ENCODE measurements at regions not wholly inside any gene's neighbourhood (a gene's known extent, or its start where the extent isn't known, plus 50 kb on each side); places are given as distances from the start of the nearest gene placed in this dataset.

DNA sequence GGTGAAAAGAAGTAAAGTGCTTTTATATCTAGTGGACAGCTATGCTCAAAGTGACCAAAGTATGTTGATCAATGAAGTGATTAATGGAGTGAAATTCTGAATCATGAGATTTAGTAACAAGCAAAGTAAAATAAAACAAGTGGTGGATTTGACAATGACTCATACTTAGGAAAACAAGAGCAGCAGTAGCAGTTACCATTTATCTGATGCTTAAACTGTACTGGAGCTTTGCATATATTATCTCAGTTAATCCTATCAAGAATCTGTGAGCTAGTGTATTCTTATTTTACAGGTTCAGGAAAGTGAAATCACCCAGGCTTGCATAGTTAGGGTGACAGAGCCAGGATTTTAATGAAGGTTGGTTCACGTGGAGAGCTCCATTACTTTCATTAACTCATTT is 50.6 kb upstream of the SPATA16 start:
- no peaks in the 10 kb centered on the region for H3K27me3 ChIP-seq (ENCODE audit: control insufficient read depth, extremely low read depth, insufficient read depth, low read length)
- H3K79me2 ChIP-seq (ENCODE audit: control insufficient read depth, insufficient read depth, low read length) = no peaks in the 10 kb centered on the region
- H3K4me1 ChIP-seq (ENCODE audit: control insufficient read depth, extremely low read depth, insufficient read depth, low read length) = no peaks in the 10 kb centered on the region
- H3K9me3 ChIP-seq (ENCODE audit: control insufficient read depth, low read depth, low read length) = no peaks in the 10 kb centered on the region
- no peak overlapping the region for H3K4me2 ChIP-seq (ENCODE audit: control insufficient read depth, extremely low read depth, insufficient read depth, low read depth, low read length)
- no peak overlapping the region for H2AFZ ChIP-seq (ENCODE audit: control insufficient read depth, low read length)
- no peaks in the 10 kb centered on the region for H3K9me1 ChIP-seq (ENCODE audit: control insufficient read depth, extremely low read depth, insufficient read depth, low read length)
- H4K20me1 ChIP-seq (ENCODE audit: control insufficient read depth, extremely low read depth, insufficient read depth, low read length) = no peaks in the 10 kb centered on the region
- H3K36me3 ChIP-seq (ENCODE audit: control insufficient read depth in 2 of 2, extremely low read depth in 1 of 2, insufficient read depth in 2 of 2, low read length in 2 of 2) = no peaks in the 10 kb centered on the region
- H3K27ac ChIP-seq (ENCODE audit: control insufficient read depth, insufficient read depth, low read length) = no peak overlapping the region
- no peak overlapping the region for H3K4me3 ChIP-seq (ENCODE audit: control insufficient read depth in 2 of 3, extremely low read depth in 1 of 3, insufficient read depth in 2 of 3, low read depth in 1 of 3, low read length in 3 of 3)
- no peak overlapping the region for H3K9ac ChIP-seq (ENCODE audit: control insufficient read depth, extremely low read depth, insufficient read depth, low read length)
- no peak for DNase-seq (ENCODE audit: low read depth, low spot score)
- dilution Hi-C loops (cut with MboI; ENCODE audit: extremely low pct_ligation_motif_present, low sequenced_read_pairs) = no loop called here
- FAIRE-seq = no peak
- TF ChIP-seq, protein P1, sequence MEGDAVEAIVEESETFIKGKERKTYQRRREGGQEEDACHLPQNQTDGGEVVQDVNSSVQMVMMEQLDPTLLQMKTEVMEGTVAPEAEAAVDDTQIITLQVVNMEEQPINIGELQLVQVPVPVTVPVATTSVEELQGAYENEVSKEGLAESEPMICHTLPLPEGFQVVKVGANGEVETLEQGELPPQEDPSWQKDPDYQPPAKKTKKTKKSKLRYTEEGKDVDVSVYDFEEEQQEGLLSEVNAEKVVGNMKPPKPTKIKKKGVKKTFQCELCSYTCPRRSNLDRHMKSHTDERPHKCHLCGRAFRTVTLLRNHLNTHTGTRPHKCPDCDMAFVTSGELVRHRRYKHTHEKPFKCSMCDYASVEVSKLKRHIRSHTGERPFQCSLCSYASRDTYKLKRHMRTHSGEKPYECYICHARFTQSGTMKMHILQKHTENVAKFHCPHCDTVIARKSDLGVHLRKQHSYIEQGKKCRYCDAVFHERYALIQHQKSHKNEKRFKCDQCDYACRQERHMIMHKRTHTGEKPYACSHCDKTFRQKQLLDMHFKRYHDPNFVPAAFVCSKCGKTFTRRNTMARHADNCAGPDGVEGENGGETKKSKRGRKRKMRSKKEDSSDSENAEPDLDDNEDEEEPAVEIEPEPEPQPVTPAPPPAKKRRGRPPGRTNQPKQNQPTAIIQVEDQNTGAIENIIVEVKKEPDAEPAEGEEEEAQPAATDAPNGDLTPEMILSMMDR (optimal IDR thresholded peaks at IDR 0.05 in 1 of 3, IDR thresholded peaks at IDR 0.05 in 1 of 3, conservative IDR thresholded peaks at IDR 0.05 in 1 of 3; ENCODE audit: extremely low read depth in 1 of 3, insufficient read depth in 2 of 3, low read length in 3 of 3) = no peak
- no peak for TF ChIP-seq EZH2 (IDR thresholded peaks at IDR 0.05; ENCODE audit: low read length)
